ENCODE measurements at regions not wholly inside any gene's neighbourhood (a gene's known extent, or its start where the extent isn't known, plus 50 kb on each side); places are given as distances from the start of the nearest gene placed in this dataset.

DNA sequence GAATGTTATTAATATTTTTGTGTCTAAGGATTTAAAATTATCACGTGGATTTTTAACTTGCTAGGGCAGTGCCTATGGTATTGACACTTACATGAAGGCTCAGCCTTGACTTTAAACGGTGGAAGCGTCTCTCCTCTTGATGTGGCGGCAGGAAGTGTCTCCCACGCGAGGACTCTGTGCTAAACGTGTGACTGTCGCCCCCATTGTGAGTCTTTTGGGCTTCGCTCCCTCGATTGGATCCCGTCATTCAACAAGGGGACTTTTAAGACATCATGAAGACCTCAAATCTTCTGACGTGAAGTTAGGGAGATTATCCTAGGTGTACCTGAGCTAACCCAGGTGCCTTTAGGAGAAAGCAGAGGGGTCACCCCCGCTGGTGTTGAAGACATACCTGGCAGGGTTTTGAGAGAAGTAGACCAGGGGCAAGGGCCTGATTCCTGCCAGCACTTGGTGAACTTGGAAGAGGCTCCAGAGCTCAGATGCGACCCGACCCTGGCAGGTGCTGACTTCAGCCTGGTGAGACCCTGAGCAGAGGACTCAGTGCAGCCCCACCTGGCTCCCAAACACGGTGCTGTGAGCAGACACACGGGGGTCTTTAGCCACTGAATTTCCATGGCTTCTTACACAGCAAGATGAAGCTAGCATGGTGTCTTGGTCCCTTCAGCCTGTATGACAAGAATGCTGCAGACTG is 55.7 kb upstream of the IRX4 start:
- Histone ChIP-seq H3K9me3 (no peaks in the 10 kb centered on the region), H3K4me1 (no peaks in the 10 kb centered on the region), H3K4me3 (no peak overlapping the region), H3K27ac (no peak overlapping the region), H3K36me3 (no peaks in the 10 kb centered on the region), H3K27me3 (no peaks in the 10 kb centered on the region)
- no peak for TF ChIP-seq CTCF (IDR thresholded peaks at IDR 0.05)
- FAIRE-seq (no peak), ATAC-seq (no peak), DNase-seq (no peak)
- intact Hi-C loops (cut with DNase I) = no loop called here
- 81 to 87% methylated on average over 17 of the region's 17 CpGs for WGBS, 2 donors

- WGBS, 2 donors = 82 to 89% methylated on average over 12 of the region's 12 CpGs
- intact Hi-C loops (cut with DNase I) = no loop called here
- H3K27ac ChIP-seq = no peak overlapping the region
- no peak for ATAC-seq
- no peaks in the 10 kb centered on the region for H3K9me3 ChIP-seq
- H3K4me3 ChIP-seq = no peak overlapping the region
- H3K36me3 ChIP-seq = no peaks in the 10 kb centered on the region
- TF ChIP-seq CTCF (IDR thresholded peaks at IDR 0.05) = no peak
- DNase-seq = no peak
- FAIRE-seq = no peak
- no peaks in the 10 kb centered on the region for H3K4me1 ChIP-seq
- H3K27me3 ChIP-seq = no peaks in the 10 kb centered on the region
These were observed 54.9 kb upstream of the IRX4 start for GRCh38 chr5:1937590-1937989.

DNA sequence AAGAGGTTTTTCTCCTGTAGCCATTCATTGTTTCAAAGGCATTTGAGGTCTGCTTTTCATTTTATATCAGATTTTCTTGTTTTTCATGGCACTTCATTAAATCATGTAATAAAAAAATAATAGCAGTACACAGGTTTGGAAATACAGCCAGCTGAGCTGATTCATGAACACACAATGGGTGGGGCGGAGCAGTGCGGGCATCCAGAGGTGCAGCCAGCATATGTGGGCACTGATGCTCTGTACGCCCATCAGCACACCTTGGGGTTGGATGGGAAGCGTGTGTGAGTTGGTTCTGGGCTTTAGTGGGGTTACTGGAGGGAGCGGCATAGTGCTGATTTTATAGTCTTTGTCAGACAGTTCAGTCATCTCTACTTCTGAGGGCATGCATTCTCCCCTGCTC is 54.2 kb upstream of the IRX4 start:
- WGBS, 2 donors = 91 to 92% methylated on average over 5 of the region's 5 CpGs
- no peak for ATAC-seq
- no peak for TF ChIP-seq CTCF (IDR thresholded peaks at IDR 0.05)

DNA sequence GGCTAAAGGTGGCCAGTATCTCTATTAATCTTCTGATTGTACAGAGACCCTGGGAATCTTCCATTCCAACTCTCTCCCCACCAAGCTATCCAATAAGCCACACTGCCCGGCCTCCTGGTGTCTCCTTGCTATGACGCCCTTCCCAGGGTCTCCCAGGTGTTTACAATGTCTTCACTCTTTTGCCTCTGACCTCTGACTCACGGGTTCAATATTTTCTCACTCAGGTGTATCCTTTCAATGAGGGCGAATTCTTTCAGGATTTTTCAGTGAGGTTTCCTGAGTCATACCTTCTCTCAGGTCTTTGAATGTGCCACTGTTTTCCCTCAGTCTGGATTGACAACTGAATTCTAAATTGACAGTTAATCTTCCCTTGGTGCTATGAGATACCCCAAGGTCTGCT is 53.7 kb upstream of the IRX4 start:
- Histone ChIP-seq H3K4me1 (no peaks in the 10 kb centered on the region), H3K36me3 (no peaks in the 10 kb centered on the region), H3K27ac (no peak overlapping the region), H3K27me3 (no peaks in the 10 kb centered on the region), H3K9me3 (no peaks in the 10 kb centered on the region), H3K4me3 (no peak overlapping the region)
- intact Hi-C loops (cut with DNase I) = no loop called here
- FAIRE-seq (no peak), ATAC-seq (no peak), DNase-seq (no peak)
- TF ChIP-seq CTCF (IDR thresholded peaks at IDR 0.05) = no peak
- 72 to 76% methylated on average over 4 of the region's 4 CpGs for WGBS, 2 donors

More for the DNA sequence above, 54.2 kb upstream of the IRX4 start:
- no peak for FAIRE-seq
- Histone ChIP-seq H3K27me3 (no peaks in the 10 kb centered on the region), H3K4me3 (no peak overlapping the region), H3K36me3 (no peaks in the 10 kb centered on the region), H3K4me1 (no peaks in the 10 kb centered on the region), H3K9me3 (no peaks in the 10 kb centered on the region), H3K27ac (no peak overlapping the region)
- DNase-seq = no peak
- intact Hi-C loops (cut with DNase I) = no loop called here

- no peak for TF ChIP-seq CTCF (IDR thresholded peaks at IDR 0.05)
- no peak for FAIRE-seq
- 86 to 93% methylated on average over 20 of the region's 20 CpGs for WGBS, 2 donors
These were observed 52.2 kb upstream of the IRX4 start for GRCh38 chr5:1934801-1935429.

More at GRCh38 chr5:1934801-1935429, 52.2 kb upstream of the IRX4 start:
- DNase-seq (no peak), ATAC-seq (no peak)
- no peaks in the 10 kb centered on the region for H3K27me3 ChIP-seq
- H3K4me1 ChIP-seq = no peaks in the 10 kb centered on the region
- intact Hi-C loops (cut with DNase I) = no loop called here
- H3K36me3 ChIP-seq = no peaks in the 10 kb centered on the region
- H3K9me3 ChIP-seq = no peaks in the 10 kb centered on the region
- H3K4me3 ChIP-seq = no peak overlapping the region
- H3K27ac ChIP-seq = no peak overlapping the region
